NOMO-1 treated with dmso at 0.1 percent for 144 hours (cell line): ENCODE measurements at regions not wholly inside any gene's neighbourhood (a gene's known extent, or its start where the extent isn't known, plus 50 kb on each side); places are given as distances from the start of the nearest gene placed in this dataset.

Experiments
- DNase-seq: peaks from one replicate; lab custom pipeline; 2025; ENCODE audit not compliant: unreplicated experiment; lab: John Stamatoyannopoulos, UW

DNA sequence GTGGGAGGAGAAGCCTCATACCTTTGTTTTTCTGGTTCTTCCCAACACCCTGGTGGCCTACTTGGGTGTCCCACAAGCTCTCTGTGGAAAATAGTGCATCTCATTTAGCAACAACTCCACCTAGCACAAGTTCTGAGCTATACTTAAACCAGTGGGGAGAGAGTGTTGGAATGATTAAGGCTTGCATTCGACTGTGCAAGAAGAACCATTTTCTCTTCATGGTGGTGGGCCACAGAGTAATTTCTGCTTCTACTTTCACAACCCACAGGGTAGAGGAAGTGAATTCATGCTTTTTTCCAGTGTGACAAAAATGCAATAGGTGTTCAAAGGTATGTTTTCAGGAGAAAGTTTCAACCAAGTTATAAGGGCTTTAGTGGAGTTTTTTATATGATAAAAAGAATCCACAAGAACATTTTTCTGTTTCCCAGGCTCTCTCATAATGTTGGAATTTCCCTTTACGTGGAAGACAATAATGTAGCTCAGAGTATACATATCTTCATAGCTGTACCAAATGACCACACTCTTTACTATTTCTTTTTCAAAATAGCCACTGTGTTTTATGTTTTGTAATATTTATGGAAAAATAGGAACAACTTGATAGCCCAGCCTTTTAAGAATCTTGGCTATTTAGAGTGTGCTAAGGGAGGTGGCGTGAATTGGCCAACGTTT, 80.3 kb upstream of the HHIP start:
- DNase-seq, result no peak

DNA sequence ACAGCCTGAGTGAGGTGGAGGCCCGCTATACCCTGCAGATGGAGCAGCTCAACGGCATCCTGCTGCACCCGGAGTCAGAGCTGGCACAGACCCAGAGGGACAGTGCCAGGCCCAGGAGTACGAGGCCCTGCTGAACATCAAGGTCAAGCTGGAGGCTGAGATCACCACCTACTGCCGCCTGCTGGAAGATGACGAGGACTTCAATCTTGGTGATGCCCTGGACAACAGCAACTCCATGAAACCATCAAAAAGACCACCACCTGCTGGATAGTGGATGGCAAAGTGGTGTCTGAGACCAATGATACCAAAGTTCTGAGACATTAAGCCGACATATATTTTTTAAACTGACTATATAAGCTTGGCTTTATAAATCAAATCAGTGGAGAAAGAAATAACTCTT, 73.3 kb upstream of the HHIP start:
- no peak for DNase-seq

DNA sequence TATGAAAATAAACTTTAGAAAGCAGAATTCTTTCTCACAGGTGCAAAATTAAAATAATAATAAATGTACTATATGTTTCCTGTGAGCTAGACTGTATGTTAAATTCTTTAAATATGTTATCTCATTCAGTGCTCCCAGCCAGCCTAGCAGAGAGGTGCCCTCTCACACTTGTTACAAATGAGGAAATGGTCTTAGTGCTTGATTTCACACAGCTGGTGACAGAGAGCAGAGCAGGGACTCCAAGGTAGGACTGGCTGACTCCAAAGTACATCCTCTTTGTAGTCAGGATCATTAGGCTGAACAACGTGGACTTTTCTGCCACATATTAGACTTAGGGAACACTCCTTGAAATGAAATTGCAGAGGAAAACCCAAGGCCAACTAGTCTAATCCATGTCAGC, 72.0 kb upstream of the HHIP start:
- peak; percentile 53 for DNase-seq

- DNase-seq, result no peak
Measured at GRCh38 chr4:144574509-144574908, 71.4 kb upstream of the HHIP start.

GRCh38 chr4:144575181-144575580, 70.8 kb upstream of the HHIP start:
- no peak for DNase-seq

DNA sequence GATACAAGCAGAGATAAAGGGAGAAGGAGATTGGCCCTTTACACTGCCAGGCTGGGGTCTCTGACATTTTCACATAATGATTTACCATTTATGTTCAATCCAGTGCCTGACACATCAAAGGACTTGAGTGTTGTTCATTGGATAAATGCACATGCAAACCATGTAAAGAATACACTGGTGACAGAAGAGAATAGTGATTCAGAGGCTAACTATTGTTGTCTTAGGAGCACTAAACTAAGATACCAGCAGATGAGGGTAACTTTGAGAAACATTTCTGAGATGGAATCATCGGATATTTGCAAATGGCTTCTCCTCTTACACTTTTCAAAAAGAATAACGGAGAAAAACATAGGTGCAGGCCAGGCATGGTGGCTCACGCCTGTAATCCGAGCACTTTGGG, 67.3 kb upstream of the HHIP start:
- no peak for DNase-seq

DNA sequence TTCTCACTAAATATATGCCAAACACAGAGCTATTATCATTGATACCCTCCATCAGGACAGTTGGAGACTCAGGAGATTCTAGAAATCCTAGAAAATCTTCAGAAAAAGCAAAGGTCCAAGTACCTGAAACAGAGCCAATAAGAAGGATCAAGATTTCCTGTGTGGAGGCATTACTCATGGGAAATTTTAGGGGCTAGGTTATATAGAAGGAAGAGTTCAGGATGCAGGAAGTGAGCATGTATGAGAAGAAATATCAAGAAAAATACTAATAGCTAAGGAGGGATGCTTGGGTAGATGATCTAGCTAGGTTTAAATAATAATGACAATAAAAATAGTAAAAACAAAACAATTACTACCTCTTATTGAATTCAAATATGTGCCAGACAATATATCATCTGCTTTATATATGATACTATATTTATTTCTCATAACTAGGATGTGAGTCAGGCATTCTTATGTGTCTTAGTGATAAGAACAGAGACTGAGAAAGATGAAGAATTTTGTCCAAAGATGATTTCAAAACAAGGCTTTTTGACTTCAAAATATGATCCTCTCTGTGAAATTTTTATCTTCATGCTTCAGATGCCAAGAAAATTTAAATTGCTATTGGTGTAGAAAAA, 66.4 kb upstream of the HHIP start:
- DNase-seq, result no peak

GRCh38 chr4:144580430-144580829, 65.5 kb upstream of the HHIP start:
- DNase-seq, result no peak

- DNase-seq, result no peak
Measured at GRCh38 chr4:144582105-144582850, 63.7 kb upstream of the HHIP start.

- no peak for DNase-seq
Measured at GRCh38 chr4:144582975-144583374, 63.0 kb upstream of the HHIP start.

DNA sequence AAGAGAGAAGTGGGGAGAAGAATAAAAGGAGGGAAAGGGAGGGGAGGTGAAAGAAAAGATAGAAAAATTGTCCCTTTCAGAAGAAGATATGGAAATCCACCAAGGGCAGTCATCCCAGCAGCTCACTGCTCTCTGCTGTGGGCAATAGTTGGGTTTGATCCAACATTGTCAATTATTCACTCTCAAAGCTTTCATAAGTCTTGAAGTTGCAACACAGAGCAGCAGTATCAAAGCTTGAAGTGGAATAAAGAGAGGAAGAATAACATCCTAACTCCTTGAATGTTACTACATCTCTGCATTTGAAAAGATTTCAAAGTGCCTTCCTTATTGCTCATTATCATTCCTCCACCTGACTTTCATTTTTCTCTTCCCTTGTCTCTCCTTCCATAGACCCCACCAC, 62.3 kb upstream of the HHIP start:
- DNase-seq, result no peak

GRCh38 chr4:144584428-144584827, 61.5 kb upstream of the HHIP start:
- no peak for DNase-seq

DNA sequence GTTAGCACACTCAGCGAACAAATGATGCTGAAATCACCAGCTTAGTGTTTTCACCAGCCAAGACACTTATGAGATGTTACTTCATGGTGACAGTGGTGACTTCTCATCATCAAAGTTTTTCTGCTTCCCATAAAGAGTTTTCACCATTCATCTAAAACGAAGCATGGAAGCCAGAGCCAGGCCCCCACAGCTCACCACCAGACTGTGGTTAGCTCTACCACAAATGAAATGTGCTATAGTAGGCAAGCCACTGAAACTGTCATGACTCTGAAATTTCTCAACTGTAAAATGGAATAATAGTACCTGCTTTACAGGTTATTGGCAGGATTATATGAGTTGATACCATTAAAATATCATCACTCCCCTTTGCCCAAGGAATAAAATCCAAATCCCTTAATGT, 56.4 kb upstream of the HHIP start:
- DNase-seq, result no peak

GRCh38 chr4:144590020-144590419, 55.9 kb upstream of the HHIP start:
- DNase-seq, result no peak

- DNase-seq, result no peak
Measured at GRCh38 chr4:144591401-144591800, 54.6 kb upstream of the HHIP start.

GRCh38 chr4:144592264-144592663, 53.7 kb upstream of the HHIP start:
- DNase-seq, result no peak

DNA sequence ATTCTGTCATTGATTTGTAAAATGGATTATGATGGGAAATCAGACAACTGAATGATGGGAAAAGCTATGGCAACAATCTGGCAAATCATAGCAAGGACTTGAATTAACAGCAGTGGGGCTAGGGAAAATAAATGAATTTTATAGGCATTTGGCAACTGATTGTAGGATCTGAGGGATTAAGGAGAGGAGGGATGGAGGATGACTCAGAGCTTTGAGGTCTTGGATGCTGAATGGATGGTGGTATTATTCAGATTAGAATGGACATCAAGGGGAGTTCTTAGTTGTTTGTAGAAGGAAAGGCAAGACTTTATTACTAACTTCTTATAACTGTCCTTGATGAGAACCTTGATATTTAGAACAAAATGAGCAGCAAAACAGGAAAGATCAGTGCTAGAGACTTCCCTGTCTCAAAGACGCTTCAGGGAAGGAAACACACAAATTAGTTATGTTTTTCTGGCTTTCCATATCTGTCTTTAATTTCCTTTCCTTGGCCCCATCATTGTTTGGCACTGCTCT, 51.4 kb upstream of the HHIP start:
- no peak for DNase-seq

DNA sequence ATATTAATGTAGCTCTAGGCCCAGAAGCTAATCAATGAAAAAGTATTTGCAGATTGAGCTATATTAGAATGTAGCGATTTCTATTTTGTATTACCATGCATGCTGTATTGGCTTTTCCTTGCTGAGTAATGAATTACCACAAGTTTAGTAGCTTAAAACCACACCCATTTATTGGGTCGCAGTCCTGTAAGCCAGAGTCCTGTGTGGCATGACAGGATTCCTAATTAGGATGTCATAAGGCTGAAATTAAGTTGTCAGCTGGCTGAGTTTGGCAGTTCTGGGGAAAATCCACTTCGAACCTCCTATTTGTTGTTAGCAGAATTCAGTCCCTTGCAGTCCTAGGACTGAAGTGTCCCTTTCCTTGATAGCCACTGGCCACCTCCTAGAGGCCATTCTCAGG, 50.3 kb upstream of the HHIP start:
- no peak for DNase-seq
